GM10266 (cell line): ENCODE measurements at regions not wholly inside any gene's neighbourhood (a gene's known extent, or its start where the extent isn't known, plus 50 kb on each side); places are given as distances from the start of the nearest gene placed in this dataset.

Experiments
- DNase-seq: peaks from one replicate; pipeline ENCODE4 v3.0.0; 2012; ENCODE audit errors: extremely low spot score
- TF ChIP-seq, protein P1 (sequence below): IDR thresholded peaks from 2 replicates; pipeline ENCODE4 v1.5.1; 2012; ENCODE audit warnings: mild to moderate bottlenecking, low read depth; ENCODE audit not compliant: control insufficient read depth, insufficient read depth; ENCODE audit errors: missing control alignments

DNA sequence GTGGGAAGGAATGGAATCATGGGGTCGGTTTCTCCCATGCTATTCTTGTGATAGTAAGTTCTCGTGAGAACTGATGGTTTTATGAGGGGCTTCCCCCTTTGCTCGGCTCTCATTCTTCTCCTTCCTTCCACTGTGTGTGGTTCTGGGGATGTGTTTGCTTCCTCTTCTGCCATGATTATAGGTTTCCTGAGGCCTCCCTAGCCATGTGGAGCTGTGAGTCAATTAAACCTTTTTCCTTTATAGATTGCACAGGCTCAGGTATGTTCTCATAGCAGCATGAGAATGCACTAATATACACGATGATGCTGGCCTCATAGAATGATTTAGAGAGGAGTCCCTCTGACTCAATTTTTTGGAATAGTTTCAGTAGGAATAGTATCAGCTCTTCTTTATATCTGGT lies 195.4 kb upstream of the IVNS1ABP start:
- DNase-seq = no peak
- TF ChIP-seq, protein P1, sequence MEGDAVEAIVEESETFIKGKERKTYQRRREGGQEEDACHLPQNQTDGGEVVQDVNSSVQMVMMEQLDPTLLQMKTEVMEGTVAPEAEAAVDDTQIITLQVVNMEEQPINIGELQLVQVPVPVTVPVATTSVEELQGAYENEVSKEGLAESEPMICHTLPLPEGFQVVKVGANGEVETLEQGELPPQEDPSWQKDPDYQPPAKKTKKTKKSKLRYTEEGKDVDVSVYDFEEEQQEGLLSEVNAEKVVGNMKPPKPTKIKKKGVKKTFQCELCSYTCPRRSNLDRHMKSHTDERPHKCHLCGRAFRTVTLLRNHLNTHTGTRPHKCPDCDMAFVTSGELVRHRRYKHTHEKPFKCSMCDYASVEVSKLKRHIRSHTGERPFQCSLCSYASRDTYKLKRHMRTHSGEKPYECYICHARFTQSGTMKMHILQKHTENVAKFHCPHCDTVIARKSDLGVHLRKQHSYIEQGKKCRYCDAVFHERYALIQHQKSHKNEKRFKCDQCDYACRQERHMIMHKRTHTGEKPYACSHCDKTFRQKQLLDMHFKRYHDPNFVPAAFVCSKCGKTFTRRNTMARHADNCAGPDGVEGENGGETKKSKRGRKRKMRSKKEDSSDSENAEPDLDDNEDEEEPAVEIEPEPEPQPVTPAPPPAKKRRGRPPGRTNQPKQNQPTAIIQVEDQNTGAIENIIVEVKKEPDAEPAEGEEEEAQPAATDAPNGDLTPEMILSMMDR = no peak

DNA sequence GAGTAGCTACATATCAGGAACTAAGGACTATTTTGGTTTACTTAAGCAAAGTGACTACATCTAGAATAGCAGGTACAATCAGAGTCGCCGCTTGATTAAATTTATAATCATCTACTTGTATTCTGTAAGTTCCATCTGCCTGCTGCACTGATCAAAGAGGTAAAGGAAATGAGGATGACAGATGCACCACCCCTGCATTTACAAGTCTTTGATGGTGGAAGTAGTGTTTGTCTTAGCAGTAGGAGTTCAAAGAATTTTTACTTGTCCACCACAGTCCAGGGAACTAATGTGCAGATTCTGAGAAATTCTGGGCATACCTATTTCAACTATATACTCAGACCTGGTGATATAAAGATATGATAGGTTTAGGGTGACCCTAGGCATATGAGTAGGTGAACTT lies 184.1 kb upstream of the IVNS1ABP start:
- DNase-seq = no peak
- TF ChIP-seq, protein P1 = no peak

DNA sequence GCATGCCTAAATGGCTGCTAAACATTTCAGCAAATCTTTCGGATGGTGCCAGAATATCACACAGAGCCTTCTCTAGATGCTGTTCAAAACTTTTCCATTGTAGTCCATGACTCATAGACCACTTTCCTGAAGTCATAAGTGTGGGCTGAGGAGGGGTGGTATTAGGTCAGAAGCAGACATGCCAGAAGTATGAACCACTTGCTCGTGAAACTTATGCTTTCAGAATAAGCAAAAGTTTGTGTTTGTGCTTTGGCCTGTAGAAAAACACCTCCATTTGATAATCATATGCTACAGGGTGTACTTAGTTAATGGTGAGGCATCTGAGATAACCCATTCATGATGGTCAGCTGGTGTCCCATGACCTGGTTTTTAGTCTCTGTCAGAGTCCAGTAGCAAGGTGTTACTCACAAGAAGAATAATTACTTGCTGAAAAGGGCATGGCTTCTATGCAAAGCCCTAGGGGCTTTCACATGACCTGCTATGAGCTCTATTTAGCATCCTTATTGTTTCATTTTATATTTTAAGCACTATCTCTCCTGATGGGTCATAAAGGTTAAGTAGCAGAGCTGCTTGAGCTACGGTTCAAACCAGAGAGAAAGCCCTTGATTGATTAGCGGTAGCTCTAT lies 183.1 kb upstream of the IVNS1ABP start:
- TF ChIP-seq, protein P1 = no peak
- no peak for DNase-seq

DNA sequence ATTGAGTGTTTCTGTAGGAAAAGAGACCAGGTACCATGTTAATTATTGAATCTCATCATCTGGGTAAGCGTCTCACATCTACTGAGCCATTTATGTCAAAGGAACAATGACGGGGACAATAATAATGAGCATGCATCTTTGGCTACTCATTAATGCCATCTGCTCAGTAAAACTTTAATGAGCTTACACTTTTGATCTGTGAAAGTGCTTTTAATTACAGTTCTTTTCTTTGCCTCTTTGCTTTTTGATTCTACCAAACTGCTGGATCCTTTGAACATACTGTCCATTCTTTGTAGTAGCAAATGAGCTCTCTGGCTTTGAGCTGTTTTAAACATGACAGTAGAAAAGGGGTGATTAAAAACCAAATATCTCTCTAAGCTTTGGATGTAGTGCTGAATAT lies 181.2 kb upstream of the IVNS1ABP start:
- no peak for DNase-seq
- TF ChIP-seq, protein P1 = no peak

DNA sequence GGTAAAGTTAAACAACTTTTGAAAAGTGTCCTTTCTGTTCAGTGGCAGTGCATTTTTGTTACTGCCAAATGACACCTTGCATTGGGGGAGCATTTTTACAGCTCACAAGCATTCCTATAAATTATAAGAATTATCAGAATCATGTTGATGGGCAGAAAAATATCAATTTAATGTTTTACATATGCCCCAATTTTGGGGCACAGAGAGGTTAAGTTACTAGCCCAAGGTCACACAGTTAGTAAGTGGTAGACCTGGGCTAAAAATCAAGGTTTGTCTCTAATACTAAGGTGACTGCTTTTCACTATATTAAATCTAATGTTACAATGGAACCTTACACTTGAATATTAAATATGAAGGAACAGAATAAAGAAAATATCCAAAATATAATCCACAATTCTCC lies 180.1 kb upstream of the IVNS1ABP start:
- DNase-seq = no peak
- TF ChIP-seq, protein P1 = no peak

DNA sequence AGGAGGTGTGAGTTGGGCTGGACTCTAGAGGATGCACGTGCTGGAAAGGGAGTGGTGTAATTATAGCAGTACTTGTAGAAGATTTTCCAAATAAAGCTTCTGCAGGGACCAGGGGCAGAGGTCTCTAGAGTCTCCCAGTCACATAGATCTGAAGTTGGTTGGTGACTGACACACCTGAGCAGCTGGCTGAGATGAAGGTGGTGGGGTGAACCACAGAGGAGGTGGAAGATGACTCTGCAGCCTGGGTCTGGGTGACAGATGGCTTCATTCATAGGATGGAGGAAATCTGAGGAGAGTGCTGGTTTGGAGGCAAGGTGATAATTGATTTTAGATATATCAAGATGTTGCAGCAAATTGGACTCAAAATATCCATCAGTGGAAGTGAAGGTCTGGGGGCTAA lies 178.9 kb upstream of the IVNS1ABP start:
- TF ChIP-seq, protein P1 = no peak
- no peak for DNase-seq

DNA sequence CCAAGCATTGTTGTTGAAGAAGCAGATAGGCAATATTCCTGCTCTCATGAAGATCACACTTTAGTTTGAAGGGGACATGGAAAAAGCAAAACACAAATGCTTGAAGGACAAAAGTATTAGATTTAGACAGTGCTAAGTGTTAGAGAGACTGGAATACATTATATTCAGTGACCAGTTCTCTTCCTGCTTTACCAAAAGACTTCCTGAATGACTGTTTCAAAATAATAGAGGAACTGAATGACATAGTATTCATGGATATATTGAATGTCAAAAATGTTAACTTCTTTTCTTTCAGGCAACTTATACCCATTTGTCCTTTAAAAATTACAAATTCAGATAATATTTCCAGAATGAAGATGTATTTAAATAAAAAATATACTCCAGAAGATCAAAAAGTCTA lies 178.0 kb upstream of the IVNS1ABP start:
- no peak for DNase-seq
- TF ChIP-seq, protein P1 = no peak
